HL-60 (cell line): ENCODE measurements at regions not wholly inside any gene's neighbourhood (a gene's known extent, or its start where the extent isn't known, plus 50 kb on each side); places are given as distances from the start of the nearest gene placed in this dataset.
"Not testable (repeated sequence)": the region's sequence is repeated elsewhere in the genome, so short reads cannot be mapped to it uniquely, and the experiment has no call there.

Experiments used
- POLR2AphosphoS5 ChIP-seq: IDR thresholded peaks from 2 replicates; pipeline ENCODE4 v1.6.1; 2012; ENCODE audit warnings: low read depth
- SPI1 ChIP-seq: IDR thresholded peaks from 2 replicates; pipeline ENCODE4 v1.6.1; 2012; ENCODE audit warnings: low read depth, mild to moderate bottlenecking, borderline replicate concordance

- not testable (repeated sequence) for TF ChIP-seq POLR2AphosphoS5, SPI1
Observed at GRCh38 chr4:49511881-49512491, 525.9 kb downstream of the CWH43 start.
